Activated CD4-positive, alpha-beta T cell treated with anti-CD3 and anti-CD28 coated beads, Interleukin-2, Interleukin-6, amounts not matched to agents 100 ng/mL and 50 ng/mL, durations not matched to agents 16 hours and 8 hours (primary cell): ENCODE measurements at regions not wholly inside any gene's neighbourhood (a gene's known extent, or its start where the extent isn't known, plus 50 kb on each side); places are given as distances from the start of the nearest gene placed in this dataset.

Source experiments
- DNase-seq: peaks from one replicate; pipeline ENCODE4 v3.0.0-alpha.2; 2020

GRCh38 chr13:99027661-99028425 is 50.0 kb upstream of the DOCK9 start:
- DNase-seq, result no peak

GRCh38 chr13:99028890-99029289 is 51.0 kb upstream of the DOCK9 start:
- peak; percentile 47 for DNase-seq

GRCh38 chr13:99029576-99029975 is 51.7 kb upstream of the DOCK9 start:
- no peak for DNase-seq

GRCh38 chr13:99030326-99030725 is 52.5 kb upstream of the DOCK9 start:
- DNase-seq, result no peak

GRCh38 chr13:99031832-99032231 is 54.0 kb upstream of the DOCK9 start:
- DNase-seq, result no peak

- DNase-seq, result peak; percentile 29
Observed at GRCh38 chr13:99033814-99034213, 56.0 kb upstream of the DOCK9 start.

GRCh38 chr13:99034333-99035085 is 56.6 kb upstream of the DOCK9 start:
- DNase-seq, result no peak

- no peak for DNase-seq
Observed at GRCh38 chr13:99035715-99036114, 57.9 kb upstream of the DOCK9 start.

- DNase-seq, result no peak
Observed at GRCh38 chr13:99037756-99038155, 59.9 kb upstream of the DOCK9 start.

- no peak for DNase-seq
Observed at GRCh38 chr13:99039718-99040280, 61.9 kb upstream of the DOCK9 start.

- no peak for DNase-seq
Observed at GRCh38 chr13:99040536-99041131, 62.8 kb upstream of the DOCK9 start.

- DNase-seq, result no peak
Observed at GRCh38 chr13:99041337-99041736, 63.5 kb upstream of the DOCK9 start.

- peak; percentile 47 for DNase-seq
Observed at GRCh38 chr13:99041788-99042187, 63.9 kb upstream of the DOCK9 start.

GRCh38 chr13:99042521-99043250 is 64.8 kb upstream of the DOCK9 start:
- no peak for DNase-seq

GRCh38 chr13:99043831-99044231 is 66.0 kb upstream of the DOCK9 start:
- no peak for DNase-seq

GRCh38 chr13:99044764-99045163 is 66.9 kb upstream of the DOCK9 start:
- no peak for DNase-seq

GRCh38 chr13:99045396-99045795 is 67.5 kb upstream of the DOCK9 start:
- DNase-seq, result no peak

GRCh38 chr13:99046851-99047250 is 69.0 kb upstream of the DOCK9 start:
- no peak for DNase-seq

GRCh38 chr13:99050983-99051488 is 73.2 kb upstream of the DOCK9 start:
- no peak for DNase-seq

- DNase-seq, result peak; percentile 33
Observed at GRCh38 chr13:99051768-99052455, 74.0 kb upstream of the DOCK9 start.

GRCh38 chr13:99053636-99054233 is 75.9 kb upstream of the DOCK9 start:
- DNase-seq, result peak; percentile 24

GRCh38 chr13:99055281-99055680 is 77.4 kb upstream of the DOCK9 start:
- DNase-seq, result peak; percentile 14
